ENCODE measurements at regions not wholly inside any gene's neighbourhood (a gene's known extent, or its start where the extent isn't known, plus 50 kb on each side); places are given as distances from the start of the nearest gene placed in this dataset.

GRCh38 chr5:3313569-3313968 lies 282.1 kb upstream of the IRX1 start:
- TF ChIP-seq CTCF (IDR thresholded peaks at IDR 0.05) (no peak), SIN3A (IDR thresholded peaks at IDR 0.05; ENCODE audit: borderline replicate concordance, insufficient read depth, low read depth, low read length) (no peak), POLR2AphosphoS5 (IDR thresholded peaks at IDR 0.05; ENCODE audit: low read depth, low read length) (no peak)
- TF ChIP-seq, protein P1, sequence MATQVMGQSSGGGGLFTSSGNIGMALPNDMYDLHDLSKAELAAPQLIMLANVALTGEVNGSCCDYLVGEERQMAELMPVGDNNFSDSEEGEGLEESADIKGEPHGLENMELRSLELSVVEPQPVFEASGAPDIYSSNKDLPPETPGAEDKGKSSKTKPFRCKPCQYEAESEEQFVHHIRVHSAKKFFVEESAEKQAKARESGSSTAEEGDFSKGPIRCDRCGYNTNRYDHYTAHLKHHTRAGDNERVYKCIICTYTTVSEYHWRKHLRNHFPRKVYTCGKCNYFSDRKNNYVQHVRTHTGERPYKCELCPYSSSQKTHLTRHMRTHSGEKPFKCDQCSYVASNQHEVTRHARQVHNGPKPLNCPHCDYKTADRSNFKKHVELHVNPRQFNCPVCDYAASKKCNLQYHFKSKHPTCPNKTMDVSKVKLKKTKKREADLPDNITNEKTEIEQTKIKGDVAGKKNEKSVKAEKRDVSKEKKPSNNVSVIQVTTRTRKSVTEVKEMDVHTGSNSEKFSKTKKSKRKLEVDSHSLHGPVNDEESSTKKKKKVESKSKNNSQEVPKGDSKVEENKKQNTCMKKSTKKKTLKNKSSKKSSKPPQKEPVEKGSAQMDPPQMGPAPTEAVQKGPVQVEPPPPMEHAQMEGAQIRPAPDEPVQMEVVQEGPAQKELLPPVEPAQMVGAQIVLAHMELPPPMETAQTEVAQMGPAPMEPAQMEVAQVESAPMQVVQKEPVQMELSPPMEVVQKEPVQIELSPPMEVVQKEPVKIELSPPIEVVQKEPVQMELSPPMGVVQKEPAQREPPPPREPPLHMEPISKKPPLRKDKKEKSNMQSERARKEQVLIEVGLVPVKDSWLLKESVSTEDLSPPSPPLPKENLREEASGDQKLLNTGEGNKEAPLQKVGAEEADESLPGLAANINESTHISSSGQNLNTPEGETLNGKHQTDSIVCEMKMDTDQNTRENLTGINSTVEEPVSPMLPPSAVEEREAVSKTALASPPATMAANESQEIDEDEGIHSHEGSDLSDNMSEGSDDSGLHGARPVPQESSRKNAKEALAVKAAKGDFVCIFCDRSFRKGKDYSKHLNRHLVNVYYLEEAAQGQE (IDR thresholded peaks at IDR 0.05; ENCODE audit: insufficient read depth in 1 of 2, low read depth in 2 of 2, low read length in 1 of 2), result no peak

All from Panc1 (cell line).